ENCODE measurements at regions not wholly inside any gene's neighbourhood (a gene's known extent, or its start where the extent isn't known, plus 50 kb on each side); places are given as distances from the start of the nearest gene placed in this dataset.

- dilution Hi-C loops (cut with MboI; ENCODE audit: extremely low pct_ligation_motif_present, low sequenced_read_pairs) = no loop called here
- Histone ChIP-seq H3K27ac (ENCODE audit: insufficient read depth, low read depth, low read length) (no peak overlapping the region), H3K4me1 (ENCODE audit: control insufficient read depth, extremely low read depth, insufficient read depth, low read length) (no peaks in the 10 kb centered on the region), H3K9ac (replicated peaks; ENCODE audit: extremely low read depth, insufficient read depth, low read length) (no peak overlapping the region), H3K36me3 (ENCODE audit: control insufficient read depth in 2 of 2, extremely low read depth in 1 of 2, insufficient read depth in 2 of 2, low read length in 2 of 2) (no peaks in the 10 kb centered on the region), H3K9me1 (replicated peaks; ENCODE audit: control insufficient read depth, extremely low read depth, insufficient read depth, low read length) (no peaks in the 10 kb centered on the region), H3K27me3 (ENCODE audit: control insufficient read depth in 2 of 2, insufficient read depth in 2 of 2, low read length in 2 of 2) (no peaks in the 10 kb centered on the region), H3K4me2 (ENCODE audit: insufficient read depth, low read length) (no peak overlapping the region), H3K79me2 (ENCODE audit: control insufficient read depth, insufficient read depth, low read length) (no peaks in the 10 kb centered on the region), H3K9me3 (replicated peaks; ENCODE audit: control insufficient read depth, insufficient read depth, low read length) (no peaks in the 10 kb centered on the region), H3K4me3 (replicated peaks in 1 of 3; ENCODE audit: insufficient read depth in 1 of 3, low read depth in 1 of 3, low read length in 3 of 3) (no peak overlapping the region), H2AFZ (ENCODE audit: low read depth, low read length) (no peak overlapping the region), H4K20me1 (replicated peaks; ENCODE audit: control insufficient read depth, extremely low read depth, insufficient read depth, low read length) (no peaks in the 10 kb centered on the region)
- intact Hi-C loops (cut with micrococcal nuclease) = no loop called here
- ChIA-PET CTCF (no interaction called here), POLR2A (no interaction called here)
- DNase-seq (ENCODE audit: low read depth, low spot score) = no peak
- no peak for TF ChIP-seq MAX (IDR thresholded peaks at IDR 0.05; ENCODE audit: insufficient read depth, insufficient read length)
- TF ChIP-seq POLR2A (IDR thresholded peaks at IDR 0.05; ENCODE audit: low read depth, low read length) = no peak
- no peak for TF ChIP-seq POLR2AphosphoS5 (IDR thresholded peaks at IDR 0.05; ENCODE audit: insufficient read depth, low read depth, low read length)
- TF ChIP-seq FOS (IDR thresholded peaks at IDR 0.05; ENCODE audit: borderline replicate concordance, insufficient read depth, low read length) = no peak
- TF ChIP-seq CTCF (IDR thresholded peaks at IDR 0.05; ENCODE audit: extremely low read depth in 1 of 2, insufficient read depth in 1 of 2, low read depth in 1 of 2, low read length in 2 of 2) = no peak
- TF ChIP-seq JUN (IDR thresholded peaks at IDR 0.05; ENCODE audit: borderline replicate concordance, insufficient read depth, insufficient read length, low read depth) = no peak
- no peak for FAIRE-seq
- no TSS peak for BruUV-seq (replicated peaks)
These were observed 136.7 kb upstream of the NECTIN1 start for GRCh38 chr11:119865661-119866156.

GRCh38 chr11:119864836-119865235 is 135.8 kb upstream of the NECTIN1 start:
- Histone ChIP-seq H3K4me3 (replicated peaks in 1 of 3; ENCODE audit: insufficient read depth in 1 of 3, low read depth in 1 of 3, low read length in 3 of 3) (no peak overlapping the region), H3K9ac (replicated peaks; ENCODE audit: extremely low read depth, insufficient read depth, low read length) (no peak overlapping the region), H4K20me1 (replicated peaks; ENCODE audit: control insufficient read depth, extremely low read depth, insufficient read depth, low read length) (no peaks in the 10 kb centered on the region), H3K36me3 (ENCODE audit: control insufficient read depth in 2 of 2, extremely low read depth in 1 of 2, insufficient read depth in 2 of 2, low read length in 2 of 2) (no peaks in the 10 kb centered on the region), H3K4me2 (ENCODE audit: insufficient read depth, low read length) (no peak overlapping the region), H3K9me3 (replicated peaks; ENCODE audit: control insufficient read depth, insufficient read depth, low read length) (no peaks in the 10 kb centered on the region), H3K4me1 (ENCODE audit: control insufficient read depth, extremely low read depth, insufficient read depth, low read length) (no peaks in the 10 kb centered on the region), H3K9me1 (replicated peaks; ENCODE audit: control insufficient read depth, extremely low read depth, insufficient read depth, low read length) (no peaks in the 10 kb centered on the region), H3K27ac (ENCODE audit: insufficient read depth, low read depth, low read length) (no peak overlapping the region), H2AFZ (ENCODE audit: low read depth, low read length) (no peak overlapping the region), H3K79me2 (ENCODE audit: control insufficient read depth, insufficient read depth, low read length) (no peaks in the 10 kb centered on the region), H3K27me3 (ENCODE audit: control insufficient read depth in 2 of 2, insufficient read depth in 2 of 2, low read length in 2 of 2) (no peaks in the 10 kb centered on the region)
- no TSS peak for BruUV-seq (replicated peaks)
- ChIA-PET POLR2A (no interaction called here), CTCF (no interaction called here)
- intact Hi-C loops (cut with micrococcal nuclease) = no loop called here
- no peak for TF ChIP-seq MAX (IDR thresholded peaks at IDR 0.05; ENCODE audit: insufficient read depth, insufficient read length)
- no peak for TF ChIP-seq CTCF (IDR thresholded peaks at IDR 0.05; ENCODE audit: extremely low read depth in 1 of 2, insufficient read depth in 1 of 2, low read depth in 1 of 2, low read length in 2 of 2)
- no peak for TF ChIP-seq GATA2 (IDR thresholded peaks at IDR 0.05; ENCODE audit: insufficient read depth, insufficient read length, low read depth, low read length)
- TF ChIP-seq EZH2 (IDR thresholded peaks at IDR 0.05; ENCODE audit: borderline replicate concordance, low read depth, low read length, severe bottlenecking) = no peak
- TF ChIP-seq JUN (IDR thresholded peaks at IDR 0.05; ENCODE audit: borderline replicate concordance, insufficient read depth, insufficient read length, low read depth) = no peak
- TF ChIP-seq POLR2AphosphoS5 (IDR thresholded peaks at IDR 0.05; ENCODE audit: insufficient read depth, low read depth, low read length) = no peak
- TF ChIP-seq MYC (IDR thresholded peaks at IDR 0.05; ENCODE audit: low read depth, low read length) = no peak
- no peak for TF ChIP-seq FOS (IDR thresholded peaks at IDR 0.05; ENCODE audit: borderline replicate concordance, insufficient read depth, low read length)
- no peak for TF ChIP-seq POLR2A (IDR thresholded peaks at IDR 0.05; ENCODE audit: low read depth, low read length)
- FAIRE-seq (no peak), DNase-seq (ENCODE audit: low read depth, low spot score) (no peak)
- dilution Hi-C loops (cut with MboI; ENCODE audit: extremely low pct_ligation_motif_present, low sequenced_read_pairs) = no loop called here

Data from endothelial cell of umbilical vein (primary cell).